K562 (cell line): ENCODE measurements at regions not wholly inside any gene's neighbourhood (a gene's known extent, or its start where the extent isn't known, plus 50 kb on each side); places are given as distances from the start of the nearest gene placed in this dataset.
A peak's percentile ranks its signal among the peaks of the same experiment; 100 is the strongest.

Experiments used
- ATAC-seq: fragments of 200-7000 bp; cut with Tn5 transposase; 3 replicates; pipeline ENCODE4 v1.9.1; 2020; ENCODE audit warnings: moderate library complexity
- BruUV-seq: library from RNA; stranded (reverse); fragments of 400-500 nt; replicated peaks from 2 replicates; lab custom pipeline; 2021; lab: Mats Ljungman, UMichigan
- CTCF ChIA-PET: fragments of 300-600 bp; formaldehyde crosslinking; extraction: SDS; loops from one replicate; lab custom pipeline; 2021; ENCODE audit warnings: low intra/inter-chr PET ratio; lab: Yijun Ruan, JAX
- POLR2A ChIA-PET: fragments of 300-600, 350-650 bp; sonication (Branson Sonifier 250); formaldehyde crosslinking; extraction: SDS; loops from one replicate; lab custom pipeline; 2021; ENCODE audit warnings: antibody characterized with exemption, inconsistent platforms; lab: Yijun Ruan, JAX
- DNase-seq, 4 experiments: peaks; one replicate each; pipeline versions ENCODE4 v3.0.0 to v3.0.0-alpha.2; 2011 to 2018; ENCODE audit warnings: low spot score in 3 of 4, mixed read lengths in 3 of 4; ENCODE audit errors: extremely low read depth in 1 of 4
- FAIRE-seq: peaks from 2 replicates; lab custom pipeline; 2011; peaks lifted over from hg19 to GRCh38; lab: Jason Lieb, UNC
- H2AFZ ChIP-seq: 2 replicates; pipeline ENCODE4 v1.6.0; 2011; ENCODE audit warnings: low read depth, low read length, control low read depth, inconsistent platforms
- H3K27ac ChIP-seq: fragments of 200-600 bp; 3 replicates; pipeline ENCODE4 v1.8.0; 2011; ENCODE audit warnings: low read depth, mild to moderate bottlenecking, control low read depth, inconsistent platforms, low read length, moderate library complexity, mixed read lengths; ENCODE audit errors: extremely low read depth
- H3K27me3 ChIP-seq, 2 experiments: fragments of 300-600 bp in 1 of 2; 2 replicates in 1 of 2; 3 replicates in 1 of 2; pipeline versions ENCODE4 v1.6.0 to v1.8.0; 2011; ENCODE audit warnings: inconsistent platforms in 2 of 2, low read length in 2 of 2, mild to moderate bottlenecking in 1 of 2, mixed read lengths in 1 of 2, moderate library complexity in 1 of 2; ENCODE audit not compliant: control insufficient read depth in 2 of 2, insufficient read depth in 2 of 2
- H3K36me3 ChIP-seq: fragments of 300-600 bp; 3 replicates; pipeline ENCODE4 v1.8.0; 2011; ENCODE audit warnings: mild to moderate bottlenecking, low read length, inconsistent platforms; ENCODE audit not compliant: control insufficient read depth, insufficient read depth
- H3K4me1 ChIP-seq, 2 experiments: fragments of 200-600 bp in 1 of 2; replicated peaks in 1 of 2; 2 replicates in 1 of 2; 3 replicates in 1 of 2; pipeline versions ENCODE4 v1.5.1 to v1.8.0; 2011; ENCODE audit warnings: inconsistent platforms in 2 of 2, low read length in 2 of 2, mild to moderate bottlenecking in 1 of 2, mixed read lengths in 1 of 2, moderate library complexity in 1 of 2; ENCODE audit not compliant: control insufficient read depth in 2 of 2, insufficient read depth in 2 of 2
- H3K4me2 ChIP-seq: 2 replicates; pipeline ENCODE4 v1.6.1; 2011; ENCODE audit warnings: low read length, control low read depth, inconsistent platforms, mixed read lengths; ENCODE audit not compliant: insufficient read depth
- H3K4me3 ChIP-seq: fragments of 200-600 bp; sonication (generic), shearing (Covaris generic); 2 replicates; pipeline ENCODE4 v1.5.1; 2016; ENCODE audit warnings: control low read depth, inconsistent platforms
- H3K79me2 ChIP-seq: fragments of 200-600 bp; 3 replicates; pipeline ENCODE4 v1.8.0; 2011; ENCODE audit warnings: low read length, inconsistent platforms; ENCODE audit not compliant: control insufficient read depth, insufficient read depth
- H3K9ac ChIP-seq, 2 experiments: 2 replicates each; pipeline versions ENCODE4 v1.6.0 to v1.6.1; 2011; ENCODE audit warnings: low read depth in 2 of 2, low read length in 2 of 2, control low read depth in 1 of 2, inconsistent platforms in 1 of 2, mild to moderate bottlenecking in 1 of 2, mixed read lengths in 1 of 2; ENCODE audit not compliant: insufficient read depth in 1 of 2
- H3K9me1 ChIP-seq: one replicate; pipeline ENCODE4 v1.6.0; 2011; ENCODE audit warnings: inconsistent platforms, mild to moderate bottlenecking, low read length, moderate library complexity; ENCODE audit not compliant: control insufficient read depth, insufficient read depth
- H3K9me3 ChIP-seq: replicated peaks from 2 replicates; pipeline ENCODE4 v1.5.1; 2011; ENCODE audit warnings: low read depth, low read length, inconsistent platforms; ENCODE audit not compliant: control insufficient read depth, insufficient read depth
- H4K20me1 ChIP-seq: replicated peaks from 2 replicates; pipeline ENCODE4 v1.6.1; 2011; ENCODE audit warnings: low read length, inconsistent platforms, mixed read lengths; ENCODE audit not compliant: control insufficient read depth, insufficient read depth
- CBFA2T3 ChIP-seq: fragments of 450-650 bp; IDR thresholded peaks from 2 replicates; pipeline ENCODE4 v1.6.1; 2017
- CTBP1 ChIP-seq: fragments of 450-650 bp; IDR thresholded peaks from 2 replicates; pipeline ENCODE4 v1.6.1; 2016; ENCODE audit warnings: borderline replicate concordance
- CXXC5 ChIP-seq: fragments of 250-450 bp; sonication (Bioruptor Pico); IDR thresholded peaks from 2 replicates; pipeline ENCODE4 v1.8.0; 2022; ENCODE audit warnings: inconsistent platforms, mild to moderate bottlenecking, moderate library complexity
- KAT8 ChIP-seq: fragments of 450-650 bp; IDR thresholded peaks from 2 replicates; pipeline ENCODE4 v1.6.1; 2016; ENCODE audit warnings: low read depth, mild to moderate bottlenecking
- MEIS2 ChIP-seq: fragments of 450-650 bp; IDR thresholded peaks from 2 replicates; pipeline ENCODE4 v1.6.1; 2014; ENCODE audit warnings: mild to moderate bottlenecking; ENCODE audit not compliant: partially characterized antibody
- MLLT1 ChIP-seq, 2 experiments: fragments of 450-650 bp; IDR thresholded peaks; 2 replicates each; pipeline ENCODE4 v1.6.1; 2016
- MXI1 ChIP-seq: IDR thresholded peaks from 2 replicates; pipeline ENCODE4 v1.6.1; 2011; ENCODE audit warnings: low read depth, mild to moderate bottlenecking, improper control_type of control experiment, low read length
- MYC ChIP-seq, 2 experiments: fragments of 250-450 bp in 1 of 2; sonication (Bioruptor Pico) in 1 of 2; IDR thresholded peaks; 2 replicates each; pipeline versions ENCODE4 v1.5.1 to v1.6.1; 2012 to 2021; ENCODE audit warnings: low read depth in 2 of 2, borderline replicate concordance in 1 of 2, improper control_type of control experiment in 1 of 2, low read length in 1 of 2, mild to moderate bottlenecking in 1 of 2, moderate library complexity in 1 of 2
- NBN ChIP-seq: fragments of 450-650 bp; IDR thresholded peaks from 2 replicates; pipeline ENCODE4 v1.6.1; 2016; ENCODE audit warnings: low read depth, mild to moderate bottlenecking
- NCOR1 ChIP-seq: fragments of 450-650 bp; IDR thresholded peaks from 2 replicates; pipeline ENCODE4 v1.6.1; 2016; ENCODE audit warnings: mild to moderate bottlenecking, moderate library complexity
- SMAD2 ChIP-seq: fragments of 150-350 bp; IDR thresholded peaks from 2 replicates; pipeline ENCODE4 v1.6.1; 2014; ENCODE audit warnings: low read depth, mild to moderate bottlenecking, low read length
- SREBF1 ChIP-seq: fragments of 150-350 bp; IDR thresholded peaks from 2 replicates; pipeline ENCODE4 v1.6.1; 2014; ENCODE audit warnings: antibody characterized with exemption, low read depth, low read length, borderline replicate concordance
- ZNF324 ChIP-seq: fragments of 250-450 bp; sonication (Bioruptor Pico); IDR thresholded peaks from 2 replicates; pipeline ENCODE4 v1.4.0; 2020; ENCODE audit warnings: mild to moderate bottlenecking
- WGBS: fragments of 100-300 bp; shearing (Covaris generic); methylation state at CpG from one replicate; pipeline ENCODE4 v1.1.6; 2016; ENCODE audit warnings: low coverage, mixed read lengths; ENCODE audit not compliant: insufficient coverage; ENCODE audit errors: missing lambda C conversion rate; 5-methylcytosine and 5-hydroxymethylcytosine counted together
- in situ Hi-C: fragments of 300-500 bp; cut with MboI; formaldehyde crosslinking; loops from 4 replicates; pipeline ENCODE4 v1.15.0; 2018; ENCODE audit warnings: inconsistent platforms, mixed read lengths
- intact Hi-C: fragments of 100-400 bp; cut with micrococcal nuclease; formaldehyde crosslinking; loops from 2 replicates; pipeline ENCODE4 v1.14.2; 2022
- TF ChIP-seq, protein P1 (sequence below): sonication (generic); formaldehyde crosslinking; IDR thresholded peaks from 2 replicates; pipeline ENCODE4 v1.8.1; 2023; ENCODE audit warnings: mild to moderate bottlenecking, missing genetic modification reagents
- TF ChIP-seq, protein P2 (sequence below): fragments of 450-650 bp; IDR thresholded peaks from 2 replicates; pipeline ENCODE4 v1.6.1; 2016
- TF ChIP-seq, protein P3 (sequence below): fragments of 250-450 bp; sonication (Bioruptor Pico); IDR thresholded peaks from 2 replicates; pipeline ENCODE4 v1.8.0; 2021; ENCODE audit warnings: moderate library complexity, mild to moderate bottlenecking, inconsistent platforms
- TF ChIP-seq, protein P4 (sequence below): fragments of 450-650 bp; IDR thresholded peaks from 2 replicates; pipeline ENCODE4 v1.6.1; 2014; ENCODE audit warnings: low read depth, mild to moderate bottlenecking, moderate library complexity, borderline replicate concordance

DNA sequence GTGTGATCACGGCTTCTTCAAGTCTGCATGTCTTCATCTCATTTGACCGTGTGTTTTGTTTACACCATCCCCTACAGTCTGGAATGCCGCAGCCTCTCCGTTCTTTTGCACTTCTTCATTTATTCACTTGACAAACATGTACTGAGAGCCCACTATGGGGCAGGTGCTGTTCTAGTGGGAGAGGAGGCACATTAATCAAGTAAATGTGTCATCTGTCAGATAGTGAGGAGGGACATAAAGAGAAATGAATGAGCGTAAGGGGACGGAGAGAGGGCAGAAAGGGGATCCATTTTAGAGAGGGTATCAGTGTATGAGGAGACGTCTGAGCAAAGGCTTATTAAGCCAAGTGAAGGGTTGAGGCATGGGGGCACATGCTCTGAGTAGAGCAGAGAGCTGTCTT lies 54.0 kb upstream of the CECR2 start:
- H3K27ac ChIP-seq: no peak overlapping the region
- 3% methylated on average over 7 of the region's 7 CpGs for WGBS
- no peaks in the 10 kb centered on the region for H3K9me1 ChIP-seq
- no peaks in the 10 kb centered on the region for H3K9me3 ChIP-seq
- peaks cover 3% of the 10 kb centered on the region; the same call in 1 of the 2 replicates for H4K20me1 ChIP-seq
- no peak overlapping the region for H3K4me3 ChIP-seq
- no peaks in the 10 kb centered on the region for H3K79me2 ChIP-seq
- intact Hi-C loops: no loop called here
- no peak overlapping the region for H2AFZ ChIP-seq
- H3K9ac ChIP-seq: no peak overlapping the region
- BruUV-seq: no TSS peak
- in situ Hi-C loops: no loop called here
- peak; percentile 29; the same call in 2 of the 3 replicates for ATAC-seq
- no peak overlapping the region for H3K4me2 ChIP-seq
- no peak for FAIRE-seq
- no peaks in the 10 kb centered on the region for H3K4me1 ChIP-seq
- no peak for DNase-seq
- ChIA-PET CTCF (no interaction called here), POLR2A (no interaction called here)
- peaks cover 26 to 27% of the 10 kb centered on the region in 2 experiments; a peak in 2 of 5 replicates for H3K27me3 ChIP-seq
- no peaks in the 10 kb centered on the region for H3K36me3 ChIP-seq
- no peak for TF ChIP-seq CXXC5 (CRISPR knock-in tag)
- TF ChIP-seq NBN: no peak
- TF ChIP-seq, protein P1, sequence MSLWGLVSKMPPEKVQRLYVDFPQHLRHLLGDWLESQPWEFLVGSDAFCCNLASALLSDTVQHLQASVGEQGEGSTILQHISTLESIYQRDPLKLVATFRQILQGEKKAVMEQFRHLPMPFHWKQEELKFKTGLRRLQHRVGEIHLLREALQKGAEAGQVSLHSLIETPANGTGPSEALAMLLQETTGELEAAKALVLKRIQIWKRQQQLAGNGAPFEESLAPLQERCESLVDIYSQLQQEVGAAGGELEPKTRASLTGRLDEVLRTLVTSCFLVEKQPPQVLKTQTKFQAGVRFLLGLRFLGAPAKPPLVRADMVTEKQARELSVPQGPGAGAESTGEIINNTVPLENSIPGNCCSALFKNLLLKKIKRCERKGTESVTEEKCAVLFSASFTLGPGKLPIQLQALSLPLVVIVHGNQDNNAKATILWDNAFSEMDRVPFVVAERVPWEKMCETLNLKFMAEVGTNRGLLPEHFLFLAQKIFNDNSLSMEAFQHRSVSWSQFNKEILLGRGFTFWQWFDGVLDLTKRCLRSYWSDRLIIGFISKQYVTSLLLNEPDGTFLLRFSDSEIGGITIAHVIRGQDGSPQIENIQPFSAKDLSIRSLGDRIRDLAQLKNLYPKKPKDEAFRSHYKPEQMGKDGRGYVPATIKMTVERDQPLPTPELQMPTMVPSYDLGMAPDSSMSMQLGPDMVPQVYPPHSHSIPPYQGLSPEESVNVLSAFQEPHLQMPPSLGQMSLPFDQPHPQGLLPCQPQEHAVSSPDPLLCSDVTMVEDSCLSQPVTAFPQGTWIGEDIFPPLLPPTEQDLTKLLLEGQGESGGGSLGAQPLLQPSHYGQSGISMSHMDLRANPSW: no peak
- no peak for TF ChIP-seq CBFA2T3
- no peak for TF ChIP-seq SREBF1
- TF ChIP-seq, protein P2, sequence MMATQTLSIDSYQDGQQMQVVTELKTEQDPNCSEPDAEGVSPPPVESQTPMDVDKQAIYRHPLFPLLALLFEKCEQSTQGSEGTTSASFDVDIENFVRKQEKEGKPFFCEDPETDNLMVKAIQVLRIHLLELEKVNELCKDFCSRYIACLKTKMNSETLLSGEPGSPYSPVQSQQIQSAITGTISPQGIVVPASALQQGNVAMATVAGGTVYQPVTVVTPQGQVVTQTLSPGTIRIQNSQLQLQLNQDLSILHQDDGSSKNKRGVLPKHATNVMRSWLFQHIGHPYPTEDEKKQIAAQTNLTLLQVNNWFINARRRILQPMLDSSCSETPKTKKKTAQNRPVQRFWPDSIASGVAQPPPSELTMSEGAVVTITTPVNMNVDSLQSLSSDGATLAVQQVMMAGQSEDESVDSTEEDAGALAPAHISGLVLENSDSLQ: peak; percentile 84
- peak; percentile 29; the same call in 1 of the 2 replicates for TF ChIP-seq CTBP1
- no peak for TF ChIP-seq ZNF324
- no peak for TF ChIP-seq KAT8
- peak; percentile 86 for TF ChIP-seq MEIS2
- TF ChIP-seq NCOR1: no peak
- TF ChIP-seq MLLT1 (IDR thresholded peaks at IDR 0.05): no peak
- no peak for TF ChIP-seq SMAD2
- TF ChIP-seq MXI1: no peak
- TF ChIP-seq, protein P3, sequence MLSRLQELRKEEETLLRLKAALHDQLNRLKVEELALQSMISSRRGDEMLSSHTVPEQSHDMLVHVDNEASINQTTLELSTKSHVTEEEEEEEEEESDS (CRISPR knock-in tag): no peak
- TF ChIP-seq MYC (IDR thresholded peaks at IDR 0.05; ENCODE audit: low read depth, low read length): no peak
- no peak for TF ChIP-seq MYC (CRISPR knock-in tag; IDR thresholded peaks at IDR 0.05; ENCODE audit: borderline replicate concordance, low read depth)
- TF ChIP-seq, protein P4, sequence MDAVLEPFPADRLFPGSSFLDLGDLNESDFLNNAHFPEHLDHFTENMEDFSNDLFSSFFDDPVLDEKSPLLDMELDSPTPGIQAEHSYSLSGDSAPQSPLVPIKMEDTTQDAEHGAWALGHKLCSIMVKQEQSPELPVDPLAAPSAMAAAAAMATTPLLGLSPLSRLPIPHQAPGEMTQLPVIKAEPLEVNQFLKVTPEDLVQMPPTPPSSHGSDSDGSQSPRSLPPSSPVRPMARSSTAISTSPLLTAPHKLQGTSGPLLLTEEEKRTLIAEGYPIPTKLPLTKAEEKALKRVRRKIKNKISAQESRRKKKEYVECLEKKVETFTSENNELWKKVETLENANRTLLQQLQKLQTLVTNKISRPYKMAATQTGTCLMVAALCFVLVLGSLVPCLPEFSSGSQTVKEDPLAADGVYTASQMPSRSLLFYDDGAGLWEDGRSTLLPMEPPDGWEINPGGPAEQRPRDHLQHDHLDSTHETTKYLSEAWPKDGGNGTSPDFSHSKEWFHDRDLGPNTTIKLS: no peak
